CD14-positive monocyte (primary cell): ENCODE measurements at regions not wholly inside any gene's neighbourhood (a gene's known extent, or its start where the extent isn't known, plus 50 kb on each side); places are given as distances from the start of the nearest gene placed in this dataset.

Experiments
- DNase-seq, 3 donors: peaks; one replicate each; pipeline ENCODE4 v3.0.0-alpha.2; 2011 to 2022
- H2AFZ ChIP-seq: 2 replicates; pipeline ENCODE4 v1.6.0; 2012; ENCODE audit warnings: mild to moderate bottlenecking, low read depth, low read length, inconsistent platforms; ENCODE audit not compliant: insufficient read depth, poor library complexity, severe bottlenecking
- H3K27ac ChIP-seq, 2 donors: 1 replicate in 1 of 2; 2 replicates in 1 of 2; pipeline ENCODE4 v1.5.1; 2012 to 2013; ENCODE audit warnings: low read length in 2 of 2, control low read depth in 1 of 2, inconsistent platforms in 1 of 2, low read depth in 1 of 2, mild to moderate bottlenecking in 1 of 2
- H3K27me3 ChIP-seq, 2 donors: one replicate each; pipeline versions ENCODE4 v1.6.0 to v1.6.1; 2011 to 2013; ENCODE audit warnings: low read length in 2 of 2; ENCODE audit not compliant: control insufficient read depth in 2 of 2, insufficient read depth in 2 of 2
- H3K36me3 ChIP-seq, 2 donors: replicated peaks in 1 of 2; 1 replicate in 1 of 2; 2 replicates in 1 of 2; pipeline versions ENCODE4 v1.5.1 to v1.6.1; 2012 to 2013; ENCODE audit warnings: low read length in 2 of 2, control low read depth in 1 of 2, inconsistent platforms in 1 of 2, mild to moderate bottlenecking in 1 of 2; ENCODE audit not compliant: insufficient read depth in 2 of 2, control insufficient read depth in 1 of 2
- H3K4me1 ChIP-seq, 2 donors: 1 replicate in 1 of 2; 2 replicates in 1 of 2; pipeline versions ENCODE4 v1.5.1 to v1.6.1; 2012 to 2013; ENCODE audit warnings: low read length in 2 of 2, control low read depth in 1 of 2, inconsistent platforms in 1 of 2, mild to moderate bottlenecking in 1 of 2, moderate library complexity in 1 of 2; ENCODE audit not compliant: insufficient read depth in 2 of 2, control insufficient read depth in 1 of 2
- H3K4me2 ChIP-seq: replicated peaks from 2 replicates; pipeline ENCODE3; 2012; ENCODE audit warnings: low read length, moderate library complexity, mild to moderate bottlenecking; ENCODE audit not compliant: poor library complexity, severe bottlenecking; ENCODE audit errors: extremely low read depth
- H3K4me3 ChIP-seq, 3 experiments: fragments of 200-600 bp in 1 of 3; sonication (generic) in 1 of 3; replicated peaks in 1 of 3; 1 replicate in 2 of 3; 2 replicates in 1 of 3; pipeline ENCODE4 v1.5.1; 2011 to 2013; ENCODE audit warnings: low read length in 3 of 3, mild to moderate bottlenecking in 3 of 3, control low read depth in 2 of 3, low read depth in 2 of 3, inconsistent platforms in 1 of 3, moderate library complexity in 1 of 3
- H3K79me2 ChIP-seq: 2 replicates; pipeline ENCODE4 v1.6.0; 2012; ENCODE audit warnings: mild to moderate bottlenecking, control low read depth, inconsistent platforms, low read length, moderate library complexity; ENCODE audit not compliant: insufficient read depth
- H3K9ac ChIP-seq: 2 replicates; pipeline ENCODE4 v1.6.0; 2017; ENCODE audit warnings: low read length, mild to moderate bottlenecking; ENCODE audit not compliant: insufficient read depth, poor library complexity, severe bottlenecking
- H3K9me3 ChIP-seq, 2 donors: replicated peaks in 1 of 2; 1 replicate in 1 of 2; 2 replicates in 1 of 2; pipeline versions ENCODE4 v1.5.1 to v1.6.1; 2012 to 2013; ENCODE audit warnings: low read length in 2 of 2, control low read depth in 1 of 2; ENCODE audit not compliant: control insufficient read depth in 1 of 2, insufficient read depth in 1 of 2
- H4K20me1 ChIP-seq: 2 replicates; pipeline ENCODE4 v1.6.0; 2012; ENCODE audit warnings: mild to moderate bottlenecking, low read length, control low read depth, moderate library complexity; ENCODE audit not compliant: insufficient read depth
- H3K27ac Mint-ChIP-seq, 7 donors: one replicate each; pipeline ENCODE4 v1.8.0; 2020; ENCODE audit warnings: mild to moderate bottlenecking in 7 of 7, mixed read lengths in 7 of 7, moderate library complexity in 6 of 7, inconsistent platforms in 2 of 7
- H3K27me3 Mint-ChIP-seq, 3 donors: one replicate each; pipeline ENCODE4 v1.8.0; 2021 to 2022; ENCODE audit warnings: low read depth in 3 of 3, mild to moderate bottlenecking in 3 of 3, mixed read lengths in 3 of 3, moderate library complexity in 3 of 3, inconsistent platforms in 1 of 3
- H3K36me3 Mint-ChIP-seq, 2 donors: one replicate each; pipeline ENCODE4 v1.8.0; 2020; ENCODE audit warnings: mixed read lengths in 2 of 2, inconsistent platforms in 1 of 2, mild to moderate bottlenecking in 1 of 2
- H3K4me1 Mint-ChIP-seq: one replicate; pipeline ENCODE4 v1.8.0; 2020; ENCODE audit warnings: mild to moderate bottlenecking, mixed read lengths
- H3K4me3 Mint-ChIP-seq, 2 donors: one replicate each; pipeline ENCODE4 v1.8.0; 2020; ENCODE audit warnings: mild to moderate bottlenecking in 2 of 2, mixed read lengths in 2 of 2, moderate library complexity in 1 of 2
- H3K9me3 Mint-ChIP-seq, 7 donors: one replicate each; pipeline ENCODE4 v1.8.0; 2020 to 2022; ENCODE audit warnings: mixed read lengths in 7 of 7, mild to moderate bottlenecking in 6 of 7, moderate library complexity in 6 of 7, inconsistent platforms in 2 of 7
- WGBS: methylation state at CpG from one replicate; pipeline ENCODE4 v1.1.5; 2013; ENCODE audit warnings: missing lambda C conversion rate; ENCODE audit not compliant: insufficient coverage; 5-methylcytosine and 5-hydroxymethylcytosine counted together
- intact Hi-C, 2 donors: fragments of 100-400 bp; cut with micrococcal nuclease; formaldehyde crosslinking; loops; one replicate each; pipeline versions ENCODE4 v1.15.0 to v1.15.1; 2023
- TF ChIP-seq, protein P1 (sequence below): fragments of 200-600 bp; IDR thresholded peaks from one replicate; pipeline ENCODE4 v1.8.0; 2022; ENCODE audit warnings: antibody characterized with exemption, mild to moderate bottlenecking

DNA sequence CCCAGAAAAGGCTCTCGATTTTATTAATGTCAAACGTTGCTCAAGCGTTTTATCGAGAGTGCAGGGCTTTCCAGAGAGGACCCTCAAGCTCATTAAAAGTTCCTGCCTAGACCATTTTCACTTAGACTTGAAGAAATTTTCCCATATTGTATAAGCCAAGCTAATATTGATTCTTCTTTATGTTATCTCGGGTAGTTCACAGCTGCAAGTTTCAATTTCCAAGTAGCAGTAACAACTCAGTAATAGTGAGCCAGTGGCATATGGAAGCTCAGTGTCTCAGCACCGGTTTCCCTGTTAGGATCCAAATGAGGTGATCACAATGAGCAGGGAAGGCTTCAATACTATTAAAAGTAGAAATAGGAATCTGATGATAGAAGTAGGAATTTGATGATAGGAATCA is 274.5 kb downstream of the TMX3 start:
- no peak overlapping the region for H3K9ac ChIP-seq
- no peak overlapping the region for H3K4me3 ChIP-seq
- no peak overlapping the region for H3K4me2 ChIP-seq
- no peaks in the 10 kb centered on the region for H3K79me2 ChIP-seq
- intact Hi-C loops: no loop called here
- H3K4me3 Mint-ChIP-seq: no peak overlapping the region
- peaks cover 0 to 5% of the 10 kb centered on the region in 2 donors for H3K9me3 ChIP-seq
- peaks cover 0 to 15% (median 4%) of the 10 kb centered on the region in 7 donors for H3K9me3 Mint-ChIP-seq
- H3K27ac ChIP-seq: no peak overlapping the region
- H3K4me1 Mint-ChIP-seq: no peaks in the 10 kb centered on the region
- no peaks in the 10 kb centered on the region for H3K27me3 ChIP-seq
- H2AFZ ChIP-seq: no peak overlapping the region
- H3K36me3 Mint-ChIP-seq: no peaks in the 10 kb centered on the region
- no peaks in the 10 kb centered on the region for H3K4me1 ChIP-seq
- 89% methylated on average over 6 of the region's 6 CpGs for WGBS
- TF ChIP-seq, protein P1, sequence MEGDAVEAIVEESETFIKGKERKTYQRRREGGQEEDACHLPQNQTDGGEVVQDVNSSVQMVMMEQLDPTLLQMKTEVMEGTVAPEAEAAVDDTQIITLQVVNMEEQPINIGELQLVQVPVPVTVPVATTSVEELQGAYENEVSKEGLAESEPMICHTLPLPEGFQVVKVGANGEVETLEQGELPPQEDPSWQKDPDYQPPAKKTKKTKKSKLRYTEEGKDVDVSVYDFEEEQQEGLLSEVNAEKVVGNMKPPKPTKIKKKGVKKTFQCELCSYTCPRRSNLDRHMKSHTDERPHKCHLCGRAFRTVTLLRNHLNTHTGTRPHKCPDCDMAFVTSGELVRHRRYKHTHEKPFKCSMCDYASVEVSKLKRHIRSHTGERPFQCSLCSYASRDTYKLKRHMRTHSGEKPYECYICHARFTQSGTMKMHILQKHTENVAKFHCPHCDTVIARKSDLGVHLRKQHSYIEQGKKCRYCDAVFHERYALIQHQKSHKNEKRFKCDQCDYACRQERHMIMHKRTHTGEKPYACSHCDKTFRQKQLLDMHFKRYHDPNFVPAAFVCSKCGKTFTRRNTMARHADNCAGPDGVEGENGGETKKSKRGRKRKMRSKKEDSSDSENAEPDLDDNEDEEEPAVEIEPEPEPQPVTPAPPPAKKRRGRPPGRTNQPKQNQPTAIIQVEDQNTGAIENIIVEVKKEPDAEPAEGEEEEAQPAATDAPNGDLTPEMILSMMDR: no peak
- no peaks in the 10 kb centered on the region for H3K27me3 Mint-ChIP-seq
- H3K27ac Mint-ChIP-seq: no peak overlapping the region
- H4K20me1 ChIP-seq: no peaks in the 10 kb centered on the region
- no peak for DNase-seq
- no peaks in the 10 kb centered on the region for H3K36me3 ChIP-seq

DNA sequence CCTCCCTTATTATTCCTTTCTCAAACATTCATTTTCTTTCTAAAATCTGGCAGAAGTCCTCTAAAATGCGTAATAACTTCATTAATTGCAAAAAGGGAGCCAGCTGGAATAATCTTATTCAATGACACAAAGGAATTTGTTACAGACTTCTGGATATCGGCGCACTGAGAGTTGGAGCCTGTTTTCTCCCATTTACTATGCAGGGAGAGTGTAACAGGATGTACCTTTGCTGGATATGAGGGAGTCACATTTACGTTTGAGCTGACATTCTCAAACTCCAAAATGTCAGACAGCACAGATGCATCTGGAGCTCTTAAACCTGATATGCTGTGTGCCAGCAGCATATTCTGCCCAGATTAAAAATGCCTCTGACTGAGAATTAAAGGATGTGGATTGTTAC is 275.3 kb downstream of the TMX3 start:
- intact Hi-C loops: no loop called here
- WGBS: no CpG with 5 or more reads among the region's 4 CpGs

More for the DNA sequence above, 275.3 kb downstream of the TMX3 start:
- Histone ChIP-seq H3K9me3 (no peaks in the 10 kb centered on the region), H3K4me2 (no peak overlapping the region), H3K27me3 (no peaks in the 10 kb centered on the region), H3K79me2 (no peaks in the 10 kb centered on the region), H3K27ac (no peak overlapping the region), H3K36me3 (no peaks in the 10 kb centered on the region), H3K9ac (no peak overlapping the region), H3K4me1 (no peaks in the 10 kb centered on the region), H2AFZ (no peak overlapping the region), H3K4me3 (no peak overlapping the region), H4K20me1 (no peaks in the 10 kb centered on the region)
- TF ChIP-seq, protein P1: no peak
- Mint-ChIP-seq H3K27ac (no peak overlapping the region), H3K4me1 (no peaks in the 10 kb centered on the region), H3K9me3 (peaks cover 0 to 15% (median 2%) of the 10 kb centered on the region in 7 donors), H3K4me3 (no peak overlapping the region), H3K27me3 (no peaks in the 10 kb centered on the region), H3K36me3 (no peaks in the 10 kb centered on the region)
- DNase-seq: no peak
